Keratinocyte (primary cell): ENCODE measurements at regions not wholly inside any gene's neighbourhood (a gene's known extent, or its start where the extent isn't known, plus 50 kb on each side); places are given as distances from the start of the nearest gene placed in this dataset.

Experiments
- DNase-seq: peaks from one replicate; pipeline ENCODE4 v3.0.0-alpha.2; 2011; ENCODE audit warnings: low read depth, missing footprints, low spot score
- FAIRE-seq: peaks from 2 replicates; lab custom pipeline; 2011; peaks lifted over from hg19 to GRCh38; lab: Jason Lieb, UNC
- H2AFZ ChIP-seq: 2 replicates; pipeline ENCODE4 v1.6.0; 2012; ENCODE audit warnings: low read length, control low read depth, inconsistent platforms; ENCODE audit not compliant: control insufficient read depth
- H3K27ac ChIP-seq: 2 replicates; pipeline ENCODE4 v1.5.1; 2011; ENCODE audit warnings: low read length; ENCODE audit not compliant: control insufficient read depth, insufficient read depth
- H3K27me3 ChIP-seq: 3 replicates; pipeline ENCODE4 v1.6.0; 2011; ENCODE audit warnings: low read length; ENCODE audit not compliant: control insufficient read depth, insufficient read depth; ENCODE audit errors: extremely low read depth
- H3K36me3 ChIP-seq, 2 experiments: 2 replicates in 1 of 2; 3 replicates in 1 of 2; pipeline ENCODE4 v1.5.1; 2011; ENCODE audit warnings: low read length in 2 of 2, mild to moderate bottlenecking in 1 of 2; ENCODE audit not compliant: control insufficient read depth in 2 of 2, insufficient read depth in 2 of 2; ENCODE audit errors: extremely low read depth in 1 of 2
- H3K4me1 ChIP-seq: 3 replicates; pipeline ENCODE4 v1.5.1; 2011; ENCODE audit warnings: low read length; ENCODE audit not compliant: control insufficient read depth, insufficient read depth; ENCODE audit errors: extremely low read depth
- H3K4me2 ChIP-seq: 3 replicates; pipeline ENCODE4 v1.6.0; 2011; ENCODE audit warnings: low read depth, low read length; ENCODE audit not compliant: control insufficient read depth, insufficient read depth; ENCODE audit errors: extremely low read depth
- H3K4me3 ChIP-seq, 3 experiments: fragments of 200-600 bp in 1 of 3; sonication (generic) in 1 of 3; 2 replicates in 2 of 3; 3 replicates in 1 of 3; pipeline ENCODE4 v1.5.1; 2011 to 2016; ENCODE audit warnings: low read length in 3 of 3, mild to moderate bottlenecking in 3 of 3, control low read depth in 2 of 3, inconsistent platforms in 1 of 3, low read depth in 1 of 3, mixed read lengths in 1 of 3, mixed run types in 1 of 3, moderate library complexity in 1 of 3; ENCODE audit not compliant: control insufficient read depth in 2 of 3, insufficient read depth in 2 of 3; ENCODE audit errors: extremely low read depth in 1 of 3
- H3K79me2 ChIP-seq: 2 replicates; pipeline ENCODE4 v1.6.0; 2012; ENCODE audit warnings: low read length; ENCODE audit not compliant: control insufficient read depth, insufficient read depth
- H3K9ac ChIP-seq: 3 replicates; pipeline ENCODE4 v1.6.0; 2011; ENCODE audit warnings: low read length; ENCODE audit not compliant: control insufficient read depth, insufficient read depth; ENCODE audit errors: extremely low read depth
- H3K9me1 ChIP-seq: 3 replicates; pipeline ENCODE4 v1.6.0; 2011; ENCODE audit warnings: low read length; ENCODE audit not compliant: control insufficient read depth, insufficient read depth; ENCODE audit errors: extremely low read depth
- H3K9me3 ChIP-seq: 2 replicates; pipeline ENCODE4 v1.5.1; 2012; ENCODE audit warnings: low read depth, low read length; ENCODE audit not compliant: control insufficient read depth
- H4K20me1 ChIP-seq: 3 replicates; pipeline ENCODE4 v1.6.0; 2011; ENCODE audit warnings: low read length; ENCODE audit not compliant: control insufficient read depth, insufficient read depth; ENCODE audit errors: extremely low read depth
- CTCF ChIP-seq, 3 experiments: IDR thresholded peaks in 1 of 3; conservative IDR thresholded peaks in 1 of 3; optimal IDR thresholded peaks in 1 of 3; 2 replicates in 2 of 3; 3 replicates in 1 of 3; pipeline versions ENCODE3 to v1.5.1; 2011; ENCODE audit warnings: low read length in 3 of 3, mild to moderate bottlenecking in 3 of 3, moderate library complexity in 2 of 3, control low read depth in 1 of 3, inconsistent platforms in 1 of 3; ENCODE audit not compliant: insufficient read depth in 2 of 3; ENCODE audit errors: extremely low read depth in 1 of 3
- EZH2 ChIP-seq: IDR thresholded peaks from one replicate; pipeline ENCODE4 v1.6.1; 2012; ENCODE audit warnings: inconsistent platforms, mild to moderate bottlenecking, low read length, moderate library complexity
- dilution Hi-C: fragments of 300-500 bp; cut with MboI; formaldehyde crosslinking; loops from one replicate; pipeline ENCODE4 v1.7.0; 2020; ENCODE audit warnings: low sequenced_read_pairs; ENCODE audit not compliant: extremely low pct_ligation_motif_present

- H3K36me3 ChIP-seq: no peaks in the 10 kb centered on the region
- H3K9ac ChIP-seq: no peak overlapping the region
- no peak overlapping the region for H2AFZ ChIP-seq
- H3K9me1 ChIP-seq: no peaks in the 10 kb centered on the region
- no peaks in the 10 kb centered on the region for H4K20me1 ChIP-seq
- H3K4me2 ChIP-seq: no peak overlapping the region
- H3K27me3 ChIP-seq: no peaks in the 10 kb centered on the region
- dilution Hi-C loops: no loop called here
- H3K79me2 ChIP-seq: no peaks in the 10 kb centered on the region
- H3K4me3 ChIP-seq: no peak overlapping the region
- no peaks in the 10 kb centered on the region for H3K4me1 ChIP-seq
- H3K9me3 ChIP-seq: no peaks in the 10 kb centered on the region
- no peak overlapping the region for H3K27ac ChIP-seq
- FAIRE-seq (no peak), DNase-seq (no peak)
- TF ChIP-seq EZH2 (no peak), CTCF (optimal IDR thresholded peaks at IDR 0.05 in 1 of 3, IDR thresholded peaks at IDR 0.05 in 1 of 3, conservative IDR thresholded peaks at IDR 0.05 in 1 of 3; ENCODE audit: extremely low read depth in 1 of 3, insufficient read depth in 2 of 3, low read length in 3 of 3) (no peak)
Observed at GRCh38 chr1:163609858-163610257, 288.1 kb downstream of the NUF2 start.

GRCh38 chr1:163610486-163610885 lies 288.7 kb downstream of the NUF2 start:
- Histone ChIP-seq H3K9me1 (no peaks in the 10 kb centered on the region), H3K4me1 (no peaks in the 10 kb centered on the region), H4K20me1 (no peaks in the 10 kb centered on the region), H3K9ac (no peak overlapping the region), H3K79me2 (no peaks in the 10 kb centered on the region), H3K4me2 (no peak overlapping the region), H3K27ac (no peak overlapping the region), H3K36me3 (no peaks in the 10 kb centered on the region), H3K27me3 (no peaks in the 10 kb centered on the region), H3K4me3 (no peak overlapping the region), H3K9me3 (no peaks in the 10 kb centered on the region), H2AFZ (no peak overlapping the region)
- dilution Hi-C loops: no loop called here
- TF ChIP-seq CTCF (optimal IDR thresholded peaks at IDR 0.05 in 1 of 3, IDR thresholded peaks at IDR 0.05 in 1 of 3, conservative IDR thresholded peaks at IDR 0.05 in 1 of 3; ENCODE audit: extremely low read depth in 1 of 3, insufficient read depth in 2 of 3, low read length in 3 of 3): no peak
- TF ChIP-seq EZH2: no peak
- no peak for FAIRE-seq
- DNase-seq: no peak
